Stimulated activated memory B cell treated with anti-CD40 and anti-IgM and Interleukin-4, amounts not matched to agents 10 μg/mL and 1 μg/mL and 100 μg/mL, for 72 hours (primary cell): ENCODE measurements at regions not wholly inside any gene's neighbourhood (a gene's known extent, or its start where the extent isn't known, plus 50 kb on each side); places are given as distances from the start of the nearest gene placed in this dataset.
"Not testable (repeated sequence)": the region's sequence is repeated elsewhere in the genome, so short reads cannot be mapped to it uniquely, and the experiment has no call there.

Experiments used
- ATAC-seq: fragments of 150-1000 bp; cut with Tn5 transposase; 2 replicates; pipeline ENCODE4 v1.10.0; 2021
- H3K27ac Mint-ChIP-seq: one replicate; pipeline ENCODE4 v1.8.0; 2022; ENCODE audit warnings: mild to moderate bottlenecking, mixed read lengths
- H3K27me3 Mint-ChIP-seq: one replicate; pipeline ENCODE4 v1.8.0; 2022; ENCODE audit warnings: mixed read lengths
- H3K36me3 Mint-ChIP-seq: one replicate; pipeline ENCODE4 v1.8.0; 2022; ENCODE audit warnings: mixed read lengths
- H3K4me1 Mint-ChIP-seq: one replicate; pipeline ENCODE4 v1.8.0; 2022; ENCODE audit warnings: mixed read lengths
- H3K4me3 Mint-ChIP-seq: one replicate; pipeline ENCODE4 v1.8.0; 2022; ENCODE audit warnings: mild to moderate bottlenecking, moderate library complexity, mixed read lengths
- H3K9me3 Mint-ChIP-seq: one replicate; pipeline ENCODE4 v1.8.0; 2022; ENCODE audit warnings: mixed read lengths

- no peak for ATAC-seq
- no peak overlapping the region for H3K27ac Mint-ChIP-seq
- H3K4me1 Mint-ChIP-seq = no peaks in the 10 kb centered on the region
- no peaks in the 10 kb centered on the region for H3K36me3 Mint-ChIP-seq
- no peak overlapping the region for H3K4me3 Mint-ChIP-seq
- H3K9me3 Mint-ChIP-seq = peaks cover 4% of the 10 kb centered on the region
- no peaks in the 10 kb centered on the region for H3K27me3 Mint-ChIP-seq
Observed at GRCh38 chr4:66275411-66276038, 605.2 kb upstream of the EPHA5 start.

GRCh38 chr4:66273110-66273509 lies 602.8 kb upstream of the EPHA5 start:
- H3K4me3 Mint-ChIP-seq = no peak overlapping the region
- H3K9me3 Mint-ChIP-seq = peaks cover 5% of the 10 kb centered on the region
- H3K27ac Mint-ChIP-seq = no peak overlapping the region
- ATAC-seq = no peak
- no peaks in the 10 kb centered on the region for H3K4me1 Mint-ChIP-seq
- H3K36me3 Mint-ChIP-seq = no peaks in the 10 kb centered on the region
- H3K27me3 Mint-ChIP-seq = no peaks in the 10 kb centered on the region

DNA sequence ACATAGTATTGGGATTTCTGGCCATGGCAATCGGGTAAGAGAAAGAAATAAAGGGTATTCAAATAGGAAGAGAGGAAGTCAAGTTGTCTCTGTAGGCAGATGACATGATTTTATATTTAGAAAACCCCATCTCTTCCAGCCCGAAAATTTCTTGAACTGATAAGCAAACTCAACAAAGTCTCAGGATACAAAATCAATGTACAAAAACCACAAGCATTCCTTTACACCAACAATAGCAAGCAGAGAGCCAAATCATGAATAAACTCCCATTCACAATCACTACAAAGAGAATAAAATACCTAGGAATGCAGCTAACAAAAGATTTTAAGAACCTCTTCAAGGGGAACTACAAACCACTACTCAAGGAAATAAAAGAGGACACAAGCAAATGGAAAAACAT lies 600.1 kb upstream of the EPHA5 start:
- not testable (repeated sequence) for ATAC-seq, H3K9me3 Mint-ChIP-seq, H3K27ac Mint-ChIP-seq, H3K27me3 Mint-ChIP-seq, H3K4me1 Mint-ChIP-seq, H3K36me3 Mint-ChIP-seq, H3K4me3 Mint-ChIP-seq

GRCh38 chr4:66266554-66266953 lies 596.3 kb upstream of the EPHA5 start:
- not testable (repeated sequence) for H3K27ac Mint-ChIP-seq, ATAC-seq, H3K4me3 Mint-ChIP-seq, H3K36me3 Mint-ChIP-seq, H3K9me3 Mint-ChIP-seq, H3K4me1 Mint-ChIP-seq, H3K27me3 Mint-ChIP-seq

- Mint-ChIP-seq H3K27ac (no peak overlapping the region), H3K9me3 (peaks cover 6% of the 10 kb centered on the region), H3K4me3 (no peak overlapping the region), H3K36me3 (no peaks in the 10 kb centered on the region), H3K27me3 (no peaks in the 10 kb centered on the region), H3K4me1 (no peaks in the 10 kb centered on the region)
- no peak for ATAC-seq
Observed at GRCh38 chr4:66266035-66266434, 595.7 kb upstream of the EPHA5 start.

- Mint-ChIP-seq H3K36me3 (no peaks in the 10 kb centered on the region), H3K27me3 (no peaks in the 10 kb centered on the region), H3K4me1 (no peaks in the 10 kb centered on the region), H3K9me3 (peaks cover 10% of the 10 kb centered on the region), H3K27ac (no peak overlapping the region), H3K4me3 (no peak overlapping the region)
- no peak for ATAC-seq
Observed at GRCh38 chr4:66252291-66252690, 582.0 kb upstream of the EPHA5 start.

GRCh38 chr4:66246643-66247042 lies 576.4 kb upstream of the EPHA5 start:
- Mint-ChIP-seq H3K4me1 (no peaks in the 10 kb centered on the region), H3K36me3 (no peaks in the 10 kb centered on the region), H3K27me3 (no peaks in the 10 kb centered on the region), H3K27ac (no peak overlapping the region), H3K9me3 (peaks cover 14% of the 10 kb centered on the region), H3K4me3 (no peak overlapping the region)
- ATAC-seq = no peak

GRCh38 chr4:66235876-66236275 lies 565.6 kb upstream of the EPHA5 start:
- no peaks in the 10 kb centered on the region for H3K27me3 Mint-ChIP-seq
- H3K36me3 Mint-ChIP-seq = no peaks in the 10 kb centered on the region
- ATAC-seq = no peak
- H3K9me3 Mint-ChIP-seq = no peaks in the 10 kb centered on the region
- H3K27ac Mint-ChIP-seq = no peak overlapping the region
- H3K4me3 Mint-ChIP-seq = no peak overlapping the region
- no peaks in the 10 kb centered on the region for H3K4me1 Mint-ChIP-seq

GRCh38 chr4:66229885-66230284 lies 559.6 kb upstream of the EPHA5 start:
- no peak overlapping the region for H3K4me3 Mint-ChIP-seq
- no peaks in the 10 kb centered on the region for H3K4me1 Mint-ChIP-seq
- H3K27me3 Mint-ChIP-seq = no peaks in the 10 kb centered on the region
- ATAC-seq = no peak
- H3K36me3 Mint-ChIP-seq = no peaks in the 10 kb centered on the region
- H3K9me3 Mint-ChIP-seq = peaks cover 2% of the 10 kb centered on the region
- no peak overlapping the region for H3K27ac Mint-ChIP-seq

DNA sequence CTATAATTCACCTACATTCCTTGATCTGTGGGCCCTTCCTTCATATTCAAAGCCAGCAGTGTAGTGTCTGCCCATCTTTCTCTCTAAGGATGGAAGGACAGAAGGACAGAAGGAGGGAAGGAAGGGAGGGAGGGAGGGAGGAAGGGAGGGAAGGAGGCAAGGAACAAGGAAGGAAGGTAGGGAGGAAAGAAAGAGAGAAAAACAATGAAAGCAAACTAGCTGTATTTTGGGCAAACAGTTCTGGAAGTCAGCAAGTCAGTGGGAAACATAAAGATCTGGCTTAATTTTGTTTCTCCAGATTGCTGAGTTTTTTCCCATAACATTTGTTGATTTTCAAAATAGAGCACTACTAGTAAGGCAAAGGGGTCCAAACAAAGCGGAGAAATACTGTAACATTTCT lies 555.2 kb upstream of the EPHA5 start:
- ATAC-seq = no peak
- Mint-ChIP-seq H3K36me3 (no peaks in the 10 kb centered on the region), H3K9me3 (peaks cover 2% of the 10 kb centered on the region), H3K27ac (no peak overlapping the region), H3K4me1 (no peaks in the 10 kb centered on the region), H3K4me3 (no peak overlapping the region), H3K27me3 (no peaks in the 10 kb centered on the region)

- H3K27me3 Mint-ChIP-seq = no peaks in the 10 kb centered on the region
- H3K9me3 Mint-ChIP-seq = peaks cover 7% of the 10 kb centered on the region
- no peaks in the 10 kb centered on the region for H3K4me1 Mint-ChIP-seq
- ATAC-seq = no peak
- no peak overlapping the region for H3K4me3 Mint-ChIP-seq
- H3K27ac Mint-ChIP-seq = no peak overlapping the region
- H3K36me3 Mint-ChIP-seq = no peaks in the 10 kb centered on the region
Observed at GRCh38 chr4:66223068-66223703, 552.9 kb upstream of the EPHA5 start.

DNA sequence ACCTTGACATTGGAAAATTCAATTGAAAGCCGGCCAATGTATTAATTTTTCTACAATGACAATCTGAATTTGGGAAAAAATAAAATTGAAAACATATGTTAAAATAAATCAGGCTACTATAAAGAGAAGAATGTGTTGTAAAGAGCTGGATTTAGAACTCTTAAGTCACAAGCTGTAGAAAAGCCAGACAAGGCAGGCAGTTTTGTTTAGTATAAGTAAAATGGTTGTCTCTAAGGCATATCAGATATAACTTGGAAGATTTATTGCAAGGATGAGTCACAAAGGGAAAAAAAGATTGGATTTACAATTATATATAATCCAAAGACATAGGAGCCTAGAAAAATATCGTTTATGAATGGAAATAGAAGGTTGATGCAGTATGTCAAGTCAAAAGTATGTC lies 549.1 kb upstream of the EPHA5 start:
- no peak overlapping the region for H3K27ac Mint-ChIP-seq
- H3K4me1 Mint-ChIP-seq = no peaks in the 10 kb centered on the region
- H3K4me3 Mint-ChIP-seq = no peak overlapping the region
- no peak for ATAC-seq
- H3K27me3 Mint-ChIP-seq = no peaks in the 10 kb centered on the region
- peaks cover 5% of the 10 kb centered on the region for H3K9me3 Mint-ChIP-seq
- H3K36me3 Mint-ChIP-seq = no peaks in the 10 kb centered on the region

GRCh38 chr4:66216252-66216651 lies 546.0 kb upstream of the EPHA5 start:
- H3K4me3 Mint-ChIP-seq = no peak overlapping the region
- peaks cover 5% of the 10 kb centered on the region for H3K9me3 Mint-ChIP-seq
- no peaks in the 10 kb centered on the region for H3K27me3 Mint-ChIP-seq
- ATAC-seq = no peak
- no peaks in the 10 kb centered on the region for H3K4me1 Mint-ChIP-seq
- H3K27ac Mint-ChIP-seq = no peak overlapping the region
- no peaks in the 10 kb centered on the region for H3K36me3 Mint-ChIP-seq

DNA sequence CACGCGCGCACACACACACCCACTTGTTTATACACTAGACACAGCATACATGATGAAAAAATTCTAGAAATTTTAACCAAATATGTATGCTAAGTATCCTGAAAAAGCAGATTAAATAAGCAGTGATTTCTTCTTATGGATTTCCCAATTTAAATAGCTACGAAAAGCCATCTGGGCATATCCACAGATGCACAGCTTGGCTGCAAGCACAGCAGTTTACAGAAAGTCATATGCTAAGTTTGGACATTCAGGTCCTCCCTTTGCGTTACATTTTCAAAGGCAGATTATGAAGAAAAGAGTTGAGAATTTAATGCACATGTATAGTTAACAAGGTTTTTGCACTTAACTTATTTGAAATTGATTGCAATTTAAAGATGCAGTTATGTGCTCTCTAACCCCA lies 542.2 kb upstream of the EPHA5 start:
- Mint-ChIP-seq H3K4me1 (no peaks in the 10 kb centered on the region), H3K36me3 (no peaks in the 10 kb centered on the region), H3K27ac (no peak overlapping the region), H3K4me3 (no peak overlapping the region), H3K9me3 (peaks cover 10% of the 10 kb centered on the region), H3K27me3 (no peaks in the 10 kb centered on the region)
- no peak for ATAC-seq

DNA sequence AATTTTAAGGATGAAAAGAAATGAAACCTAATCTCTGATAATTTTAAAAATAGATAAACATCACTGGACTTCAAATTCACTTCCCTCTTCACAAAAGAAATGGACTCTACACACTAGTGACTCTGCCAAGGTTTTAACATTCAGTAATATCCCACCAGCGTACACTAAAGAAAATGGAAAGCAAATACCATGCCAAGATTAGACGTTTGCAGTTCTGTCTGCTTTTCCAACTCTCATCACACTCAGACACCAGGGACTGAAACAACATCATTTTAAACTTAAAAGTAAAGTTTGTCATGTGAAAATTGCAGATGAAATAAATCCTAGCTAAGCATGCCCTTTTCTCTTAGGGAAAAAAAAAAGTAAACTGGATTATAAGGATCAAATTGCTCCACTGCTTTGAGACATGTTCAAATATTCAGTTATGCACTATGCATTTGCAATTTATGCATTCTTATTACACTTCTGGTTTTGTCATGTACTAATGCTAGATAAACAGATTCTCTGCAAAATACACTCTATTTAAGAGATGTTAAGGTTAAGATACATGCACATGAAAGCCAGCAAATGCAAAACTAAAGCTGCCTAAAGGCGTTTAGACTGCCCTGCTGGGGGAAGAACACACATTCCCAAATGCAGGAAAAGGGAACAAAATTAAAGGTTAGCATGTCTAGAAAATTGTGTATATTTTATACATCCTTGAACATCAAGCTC lies 534.4 kb upstream of the EPHA5 start:
- no peaks in the 10 kb centered on the region for H3K27me3 Mint-ChIP-seq
- H3K27ac Mint-ChIP-seq = no peak overlapping the region
- no peaks in the 10 kb centered on the region for H3K4me1 Mint-ChIP-seq
- no peaks in the 10 kb centered on the region for H3K36me3 Mint-ChIP-seq
- no peak for ATAC-seq
- H3K4me3 Mint-ChIP-seq = no peak overlapping the region
- peaks cover 9% of the 10 kb centered on the region for H3K9me3 Mint-ChIP-seq

- Mint-ChIP-seq H3K9me3 (peaks cover 4% of the 10 kb centered on the region), H3K36me3 (no peaks in the 10 kb centered on the region), H3K27me3 (no peaks in the 10 kb centered on the region), H3K27ac (no peak overlapping the region), H3K4me1 (no peaks in the 10 kb centered on the region), H3K4me3 (no peak overlapping the region)
- ATAC-seq = no peak
Observed at GRCh38 chr4:66202870-66203269, 532.6 kb upstream of the EPHA5 start.
